NCI-H2107 (cell line): ENCODE measurements at regions not wholly inside any gene's neighbourhood (a gene's known extent, or its start where the extent isn't known, plus 50 kb on each side); places are given as distances from the start of the nearest gene placed in this dataset.

Experiments used
- DNase-seq: peaks from one replicate; lab custom pipeline; 2025; lab: John Stamatoyannopoulos, UW

DNA sequence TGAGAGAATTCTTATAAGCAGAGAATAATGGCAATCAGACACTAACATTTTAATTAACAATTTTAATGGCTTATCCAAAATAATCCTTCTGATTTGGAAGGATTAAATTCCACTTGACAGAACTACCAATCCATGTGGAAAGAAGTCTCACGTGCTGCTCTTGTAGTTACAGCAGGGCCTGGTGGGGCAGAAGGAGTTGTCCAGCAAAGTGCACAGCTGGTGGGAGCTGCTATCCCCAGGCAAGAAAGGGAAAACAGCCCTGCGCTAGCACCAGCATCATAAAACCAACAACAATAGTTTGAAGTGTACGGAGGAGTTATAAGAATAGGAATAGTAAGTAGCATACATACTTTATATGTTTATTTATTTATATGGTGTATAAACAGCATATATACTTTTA, 127.4 kb upstream of the TRIM2 start:
- no peak for DNase-seq

DNA sequence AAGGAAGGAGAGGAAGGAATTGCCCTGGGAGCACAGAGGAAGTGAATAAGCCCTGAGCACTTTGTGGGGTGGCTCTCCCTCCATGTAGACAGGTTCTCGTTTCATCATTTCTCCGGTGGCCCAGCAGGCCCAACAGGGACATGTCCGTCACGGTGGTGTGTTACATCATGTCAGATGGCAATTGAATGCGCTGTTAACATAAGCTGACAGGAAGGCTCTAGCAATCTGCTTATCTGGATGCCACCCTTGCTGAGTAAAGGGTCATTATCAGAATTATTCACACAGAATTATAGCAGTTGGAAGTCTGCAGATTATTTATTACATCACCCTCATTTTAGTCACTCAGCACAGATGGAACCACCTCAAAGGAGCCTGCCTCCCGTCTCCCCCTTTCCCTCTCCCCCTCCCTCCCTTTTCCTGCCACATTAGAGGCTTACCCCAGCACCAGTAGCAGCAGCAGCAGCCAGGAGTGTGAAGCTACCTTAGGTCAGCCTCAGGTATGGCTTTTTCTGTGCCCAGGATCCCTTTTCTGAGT, 124.3 kb upstream of the TRIM2 start:
- no peak for DNase-seq

DNA sequence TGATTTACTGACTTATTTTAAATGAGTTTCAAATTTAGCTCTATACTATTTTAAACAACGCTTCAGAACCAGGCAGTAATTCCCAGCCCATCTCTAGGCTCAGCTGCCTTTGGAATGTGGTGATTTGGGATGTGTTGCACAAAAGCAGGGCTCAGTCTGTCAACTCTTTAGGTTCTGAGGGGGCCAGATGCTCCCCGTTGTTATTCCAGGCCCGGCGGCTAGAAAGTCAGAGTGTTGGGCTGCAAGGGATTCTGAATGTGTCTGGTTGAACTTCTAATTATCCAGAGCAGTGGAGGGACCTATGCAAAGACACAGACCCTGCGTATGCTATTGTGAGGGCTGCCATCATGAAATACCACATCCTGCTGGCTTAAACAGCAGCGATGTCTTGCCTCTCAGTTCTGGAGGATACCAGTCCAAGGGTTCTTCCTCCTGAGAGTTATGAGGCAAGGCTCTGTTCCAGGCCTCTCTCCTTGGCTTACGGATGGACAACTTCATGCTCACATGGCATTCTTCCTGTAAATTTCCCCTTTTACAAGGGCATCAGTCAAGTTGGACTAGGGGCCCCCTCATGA, 123.2 kb upstream of the TRIM2 start:
- DNase-seq: no peak

GRCh38 chr4:153081693-153082092, 122.5 kb upstream of the TRIM2 start:
- DNase-seq: no peak

DNA sequence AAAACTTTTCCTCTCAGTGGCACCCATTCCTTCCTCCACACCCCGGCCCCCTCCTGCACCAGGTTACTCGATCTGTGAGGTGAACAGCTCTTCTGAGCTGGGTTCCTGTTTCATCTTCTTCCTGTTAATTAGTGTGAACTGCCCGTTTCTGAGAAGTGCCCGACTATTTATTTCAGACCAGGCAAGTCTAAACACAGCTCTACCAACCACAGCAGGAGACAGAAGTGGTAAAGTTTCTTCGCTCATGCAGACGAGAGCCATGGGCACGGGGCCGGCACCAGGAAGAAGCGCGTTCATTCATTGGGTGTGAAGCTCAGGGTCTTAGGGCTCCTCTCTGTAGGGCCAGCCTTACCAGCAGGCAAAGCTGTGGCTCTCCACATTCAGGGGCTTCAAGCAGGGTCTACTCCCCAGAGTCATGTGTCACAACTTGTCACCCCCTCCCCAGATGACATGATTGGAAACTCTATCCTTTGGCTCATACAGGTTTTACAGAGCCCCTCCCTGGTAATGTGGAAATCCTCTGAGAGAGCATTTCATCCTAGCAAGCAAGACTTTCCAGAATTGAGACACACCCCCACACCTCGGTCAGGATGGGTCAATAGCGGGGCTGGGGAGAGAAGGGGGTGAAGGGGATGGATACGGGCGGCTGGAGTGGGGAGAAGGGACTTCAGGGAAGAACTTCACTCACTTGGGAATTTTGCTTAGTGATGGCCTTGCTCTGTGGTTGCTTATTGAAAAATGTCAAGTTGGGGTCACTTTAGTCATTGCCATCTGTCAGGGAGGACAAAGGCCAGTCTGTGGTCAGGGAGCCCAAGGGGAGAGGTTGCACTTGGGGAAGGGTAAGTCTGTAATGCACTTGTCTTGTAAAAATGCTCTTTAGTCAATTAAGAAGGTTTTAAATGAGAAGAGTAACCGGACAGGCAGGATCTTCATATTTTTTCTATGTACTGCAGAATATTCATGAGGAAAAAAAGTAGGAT, 121.6 kb upstream of the TRIM2 start:
- no peak for DNase-seq

GRCh38 chr4:153083447-153083947, 120.7 kb upstream of the TRIM2 start:
- DNase-seq: peak; percentile 65

DNA sequence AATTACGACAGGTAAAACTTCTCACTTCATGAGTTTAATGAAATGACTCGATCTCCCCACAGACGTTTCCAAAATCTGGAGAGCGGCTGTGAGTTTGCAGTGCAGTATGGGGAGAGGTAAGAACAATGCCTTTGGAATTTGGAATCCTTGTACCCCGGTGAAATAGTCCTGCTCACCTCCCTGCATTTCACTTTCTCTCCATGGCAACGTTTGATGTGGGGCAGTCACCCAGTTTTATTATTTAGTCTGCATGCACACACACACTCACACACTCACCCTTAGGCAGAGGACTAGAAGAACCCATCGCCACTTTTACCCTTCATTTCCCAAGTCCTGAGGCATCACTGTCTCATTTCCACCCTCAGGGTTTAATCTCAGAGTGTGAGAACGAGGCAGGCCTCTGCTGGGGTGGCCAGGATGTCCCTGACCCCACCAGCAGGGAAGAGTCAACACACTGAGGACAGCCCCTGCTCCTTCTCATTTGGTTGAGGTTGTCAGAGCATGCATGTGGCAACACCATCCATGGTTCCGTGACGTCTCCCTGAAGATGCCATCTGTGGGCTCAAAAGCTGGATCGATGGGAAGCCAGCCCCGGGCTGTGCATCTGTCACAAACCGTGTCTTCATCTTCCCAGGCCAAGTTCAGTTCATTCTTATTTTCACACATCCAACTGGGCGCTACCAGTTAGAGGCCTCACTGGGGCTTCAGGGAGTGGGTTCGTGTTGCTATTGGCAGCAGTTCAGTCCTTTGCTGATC, 119.8 kb upstream of the TRIM2 start:
- DNase-seq: no peak

- DNase-seq: peak; percentile 44
These were observed 119.1 kb upstream of the TRIM2 start for GRCh38 chr4:153084980-153085630.

- no peak for DNase-seq
These were observed 116.5 kb upstream of the TRIM2 start for GRCh38 chr4:153087671-153088194.

DNA sequence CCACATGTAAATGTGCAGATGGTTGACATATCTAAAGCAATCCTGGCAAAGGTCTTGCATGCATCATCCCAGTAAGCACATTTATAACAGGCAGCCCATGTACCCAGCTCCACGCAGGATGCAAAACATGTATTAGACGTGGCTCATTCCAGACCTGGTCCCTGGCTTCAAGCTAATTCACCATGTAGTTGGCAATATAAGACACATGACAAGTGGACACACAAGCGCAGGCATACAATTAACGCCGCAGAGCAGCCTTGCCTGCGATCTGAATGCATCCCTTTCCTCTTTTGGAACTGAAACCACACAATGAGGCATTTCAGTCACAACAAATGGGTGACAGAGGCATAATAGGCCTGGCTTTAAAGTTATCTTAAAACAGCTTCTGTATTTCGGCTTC, 114.5 kb upstream of the TRIM2 start:
- DNase-seq: no peak

DNA sequence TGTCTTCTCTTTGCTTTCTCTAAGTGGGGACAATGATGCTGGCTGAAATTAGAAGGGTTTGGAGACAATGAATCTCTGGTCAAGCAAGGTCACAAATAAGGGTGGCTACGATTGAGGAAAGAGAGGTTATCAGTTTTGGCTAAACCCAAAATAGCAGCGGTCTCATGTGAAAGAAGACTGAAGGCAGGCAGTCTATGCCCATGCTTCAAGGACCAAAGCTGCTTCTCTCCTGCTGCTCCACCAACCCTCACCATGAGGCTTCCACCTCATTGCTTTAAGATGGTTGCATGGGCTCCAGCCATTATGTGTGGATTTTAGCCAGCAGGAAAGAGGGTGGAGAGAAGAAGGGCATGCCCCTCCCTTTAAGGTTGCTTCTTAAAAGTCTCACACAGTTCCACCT, 114.1 kb upstream of the TRIM2 start:
- DNase-seq: no peak

GRCh38 chr4:153090670-153091385, 113.4 kb upstream of the TRIM2 start:
- no peak for DNase-seq

DNA sequence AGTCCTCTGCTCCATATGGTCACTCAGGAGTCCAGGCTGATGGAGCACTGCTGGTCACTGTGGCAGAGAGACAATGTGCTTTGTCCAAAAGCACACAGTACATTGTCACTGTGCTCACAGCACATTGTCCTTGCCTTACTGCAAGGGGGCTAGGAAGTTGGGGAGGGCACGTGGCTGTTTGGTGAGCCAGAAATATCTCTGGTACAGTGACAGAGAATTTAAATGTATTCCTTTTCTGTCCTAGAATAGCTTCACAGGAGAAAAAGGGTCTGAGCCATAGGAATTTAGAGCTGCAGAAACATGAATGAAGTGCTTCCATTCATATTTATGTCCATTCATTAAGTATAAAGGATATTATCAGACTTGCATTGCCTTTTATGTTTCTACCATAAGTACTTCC, 110.8 kb upstream of the TRIM2 start:
- DNase-seq: no peak

- no peak for DNase-seq
These were observed 110.4 kb upstream of the TRIM2 start for GRCh38 chr4:153093802-153094201.

GRCh38 chr4:153094435-153094834, 109.8 kb upstream of the TRIM2 start:
- DNase-seq: no peak

DNA sequence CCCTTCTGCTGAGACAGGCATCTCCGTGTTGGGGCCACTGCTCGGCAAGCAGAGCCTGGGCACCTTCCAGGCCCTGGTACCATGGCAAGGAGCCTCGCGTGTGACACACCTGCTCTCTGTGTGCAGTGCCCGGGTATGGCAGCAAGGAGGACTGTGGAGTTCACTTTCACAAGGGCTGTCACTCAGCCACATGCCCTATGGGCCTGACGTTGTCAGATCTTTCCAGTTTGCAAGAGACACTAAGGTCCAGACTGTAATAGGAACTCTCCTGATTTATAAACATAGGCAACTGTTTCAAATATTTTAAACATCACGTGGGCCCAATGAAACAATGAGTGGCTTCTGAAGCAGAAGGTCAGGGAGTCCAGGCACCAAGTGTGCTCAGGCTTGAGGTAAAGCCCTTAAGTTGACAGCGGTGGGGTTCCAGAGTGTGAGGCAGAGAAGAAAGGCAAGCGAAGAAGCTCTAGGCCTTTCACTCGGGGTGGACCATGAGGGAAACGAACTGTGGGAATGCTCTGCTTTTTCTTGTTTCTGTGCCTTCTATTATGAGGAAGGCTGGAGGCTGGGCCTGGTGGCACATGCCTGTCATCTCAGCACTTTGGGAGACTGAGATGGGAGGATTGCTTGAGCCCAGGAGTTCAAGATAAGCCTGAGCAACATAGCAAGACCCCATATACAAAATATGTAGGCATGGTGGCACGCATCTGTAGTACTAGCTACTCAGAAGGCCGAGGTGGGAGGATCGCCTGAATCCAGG, 108.6 kb upstream of the TRIM2 start:
- no peak for DNase-seq

GRCh38 chr4:153096344-153096743, 107.9 kb upstream of the TRIM2 start:
- no peak for DNase-seq

DNA sequence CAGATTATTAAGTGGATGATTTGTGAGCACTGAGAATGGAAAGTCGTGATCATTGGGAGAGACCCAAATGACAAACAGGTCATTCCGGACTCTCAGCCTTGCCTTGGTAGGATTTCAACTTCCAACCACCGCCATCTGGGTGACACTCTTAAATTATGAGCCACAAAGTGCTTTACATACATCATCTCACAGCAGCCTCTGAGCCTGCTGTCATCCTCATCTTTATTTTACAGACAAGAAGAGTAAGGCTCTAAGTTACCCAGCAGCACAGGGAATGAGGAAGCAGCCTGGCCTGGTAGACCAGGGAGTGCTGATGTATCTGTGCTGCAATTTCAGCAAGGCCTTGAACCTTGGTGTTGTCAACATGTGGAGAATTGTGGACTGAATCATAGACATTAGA, 105.8 kb upstream of the TRIM2 start:
- no peak for DNase-seq

DNA sequence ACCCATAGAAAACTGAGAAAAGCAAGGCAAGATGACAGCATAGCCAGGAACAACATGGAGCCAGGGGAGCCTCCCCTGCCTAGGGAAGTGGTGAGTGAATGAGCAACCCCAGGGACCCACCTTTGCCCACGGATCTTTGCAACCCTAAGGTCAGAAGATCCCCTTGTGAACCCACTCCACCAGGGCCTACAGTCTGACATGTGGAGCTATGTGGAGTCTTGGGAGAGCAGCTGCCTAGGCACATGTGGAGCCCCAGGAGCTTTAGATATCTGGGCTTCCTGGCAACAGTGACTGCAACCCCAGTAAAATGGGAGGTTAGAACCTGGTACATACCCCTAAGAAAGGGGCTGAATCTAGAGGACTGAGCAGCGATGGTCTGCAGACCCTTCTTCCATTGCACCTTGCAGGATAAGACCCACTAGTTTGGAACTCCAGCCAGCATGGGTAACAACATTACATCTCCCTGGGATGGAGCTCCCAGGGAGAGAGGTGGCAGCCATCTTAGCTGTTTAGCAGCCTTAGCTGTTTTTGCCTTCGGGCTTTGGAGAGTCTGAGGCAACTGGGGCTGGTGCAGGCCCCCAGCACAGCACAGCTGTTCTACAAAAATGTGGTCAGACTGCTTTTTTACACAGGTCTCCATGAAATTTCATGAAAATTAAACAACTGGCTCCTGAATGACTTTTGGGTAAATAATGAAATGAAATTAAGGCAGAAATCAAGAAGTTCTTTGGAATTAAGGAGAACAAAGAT, 104.7 kb upstream of the TRIM2 start:
- no peak for DNase-seq
